ENCODE measurements at regions not wholly inside any gene's neighbourhood (a gene's known extent, or its start where the extent isn't known, plus 50 kb on each side); places are given as distances from the start of the nearest gene placed in this dataset.
"Not testable (repeated sequence)": the region's sequence is repeated elsewhere in the genome, so short reads cannot be mapped to it uniquely, and the experiment has no call there.

DNA sequence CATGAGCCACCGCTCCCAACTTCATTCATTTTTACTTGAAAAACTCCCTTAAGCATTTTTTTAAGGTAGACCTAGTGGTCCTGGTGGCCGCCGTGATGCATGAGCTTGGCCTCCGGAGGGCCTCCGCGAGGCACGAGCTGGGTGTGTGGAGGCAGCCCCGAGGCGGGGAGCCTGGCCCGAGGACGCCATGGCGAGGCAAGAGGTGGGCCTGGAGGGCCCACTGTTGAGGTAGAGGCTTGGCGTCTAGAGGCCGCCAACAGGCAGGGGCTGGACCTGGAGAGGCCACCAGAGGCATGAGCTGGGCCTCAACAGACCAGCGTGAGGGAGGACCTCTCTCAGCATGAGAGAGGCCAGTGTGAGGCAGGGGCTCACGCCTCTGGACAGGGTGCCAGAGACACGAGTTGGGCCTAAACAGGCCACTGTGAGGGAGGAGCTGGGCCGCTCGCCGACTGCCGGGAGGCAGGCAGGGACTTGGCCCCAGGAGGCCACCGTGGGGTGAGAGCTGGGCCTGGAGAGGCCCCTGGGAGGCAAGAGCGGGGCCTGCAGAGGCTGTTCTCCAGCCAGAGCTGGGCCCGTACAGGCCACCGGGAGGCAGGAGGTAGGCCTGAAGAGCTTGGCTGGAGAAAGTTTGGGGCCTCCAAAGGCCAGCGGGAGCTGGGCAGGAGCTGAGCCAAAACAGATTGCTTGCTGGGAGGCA, 227.1 kb upstream of the ZNF722 start:
- not testable (repeated sequence) for TF ChIP-seq CTCF, POLR2A (IDR thresholded peaks at IDR 0.05)
